ENCODE measurements at regions not wholly inside any gene's neighbourhood (a gene's known extent, or its start where the extent isn't known, plus 50 kb on each side); places are given as distances from the start of the nearest gene placed in this dataset.

DNA sequence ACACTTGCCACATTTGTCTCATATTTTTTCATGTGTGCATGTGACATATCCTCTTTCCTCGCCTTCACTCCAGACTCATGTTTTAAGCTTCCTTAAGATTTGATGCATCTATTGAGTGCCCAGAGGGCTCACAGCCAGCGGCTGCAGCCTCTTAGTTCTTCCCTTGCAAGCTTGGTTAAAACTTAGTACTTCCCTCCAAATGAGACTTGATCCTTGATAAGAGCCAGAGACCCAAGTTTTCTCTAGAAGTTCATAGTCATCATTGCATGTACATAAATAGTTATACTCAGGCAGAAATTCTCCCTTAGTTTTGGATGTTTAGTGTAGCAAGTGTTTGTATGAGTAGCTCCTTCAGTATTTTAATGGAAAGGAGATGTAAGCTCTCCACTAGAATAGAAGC, 337.6 kb upstream of the B3GALT2 start:
- intact Hi-C loops (cut with DNase I): no loop called here
- H3K36me3 ChIP-seq: no peaks in the 10 kb centered on the region
- no peaks in the 10 kb centered on the region for H3K27me3 ChIP-seq
- H3K4me1 ChIP-seq: peaks cover 6 to 10% of the 10 kb centered on the region in 2 donors
- H3K9me3 ChIP-seq: no peaks in the 10 kb centered on the region
- H3K27ac ChIP-seq: no peak overlapping the region
- no peak for DNase-seq
- WGBS, 2 donors: 67 to 85% methylated on average over 2 of the region's 2 CpGs
- TF ChIP-seq, protein P1, sequence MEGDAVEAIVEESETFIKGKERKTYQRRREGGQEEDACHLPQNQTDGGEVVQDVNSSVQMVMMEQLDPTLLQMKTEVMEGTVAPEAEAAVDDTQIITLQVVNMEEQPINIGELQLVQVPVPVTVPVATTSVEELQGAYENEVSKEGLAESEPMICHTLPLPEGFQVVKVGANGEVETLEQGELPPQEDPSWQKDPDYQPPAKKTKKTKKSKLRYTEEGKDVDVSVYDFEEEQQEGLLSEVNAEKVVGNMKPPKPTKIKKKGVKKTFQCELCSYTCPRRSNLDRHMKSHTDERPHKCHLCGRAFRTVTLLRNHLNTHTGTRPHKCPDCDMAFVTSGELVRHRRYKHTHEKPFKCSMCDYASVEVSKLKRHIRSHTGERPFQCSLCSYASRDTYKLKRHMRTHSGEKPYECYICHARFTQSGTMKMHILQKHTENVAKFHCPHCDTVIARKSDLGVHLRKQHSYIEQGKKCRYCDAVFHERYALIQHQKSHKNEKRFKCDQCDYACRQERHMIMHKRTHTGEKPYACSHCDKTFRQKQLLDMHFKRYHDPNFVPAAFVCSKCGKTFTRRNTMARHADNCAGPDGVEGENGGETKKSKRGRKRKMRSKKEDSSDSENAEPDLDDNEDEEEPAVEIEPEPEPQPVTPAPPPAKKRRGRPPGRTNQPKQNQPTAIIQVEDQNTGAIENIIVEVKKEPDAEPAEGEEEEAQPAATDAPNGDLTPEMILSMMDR (IDR thresholded peaks at IDR 0.05): no peak
- TF ChIP-seq POLR2A (IDR thresholded peaks at IDR 0.05): no peak
- H3K4me3 ChIP-seq (replicated peaks in 1 of 3): no peak overlapping the region

DNA sequence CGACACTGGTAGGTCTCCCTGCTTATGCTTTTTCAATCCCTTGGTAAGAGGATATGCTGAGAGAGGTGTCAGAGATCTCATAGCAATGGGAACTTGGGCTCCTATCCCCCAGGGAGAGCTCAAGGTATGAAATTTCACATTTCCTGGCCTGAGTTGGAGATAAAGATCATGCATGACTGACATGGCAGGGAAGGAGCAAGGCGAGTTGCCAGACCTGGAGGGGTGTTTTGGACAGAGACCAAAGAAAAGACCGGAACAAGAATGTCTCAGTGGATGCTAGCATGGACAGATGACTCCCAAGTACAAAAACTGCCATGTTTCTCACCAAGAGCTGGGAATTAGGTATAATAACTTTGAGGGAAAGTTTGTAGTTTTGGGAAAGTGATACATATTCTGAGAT, 334.1 kb upstream of the B3GALT2 start:
- peak; percentile 72 to 85 for DNase-seq

DNA sequence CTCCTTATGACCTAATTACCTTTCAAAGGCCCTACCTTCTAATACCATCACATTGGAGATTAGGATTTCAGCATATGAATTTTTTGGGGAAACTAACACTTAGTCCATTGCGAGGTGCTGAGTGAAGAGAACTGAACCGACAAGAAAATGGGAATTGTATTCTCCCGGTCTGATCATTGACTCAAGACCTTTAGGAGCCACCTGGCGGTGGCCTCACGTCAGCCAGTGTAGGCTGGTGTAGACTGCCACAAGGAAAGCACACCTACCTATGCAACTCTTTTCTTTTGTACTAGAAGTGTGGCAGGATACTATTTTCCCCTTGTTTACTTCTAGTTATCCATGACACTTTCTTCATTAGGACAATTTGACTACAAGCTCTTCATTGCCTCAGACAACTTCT, 333.5 kb upstream of the B3GALT2 start:
- TF ChIP-seq POLR2A (IDR thresholded peaks at IDR 0.05): no peak
- TF ChIP-seq, protein P1 (IDR thresholded peaks at IDR 0.05): no peak
- 94% methylated on average over 5 of the region's 5 CpGs for WGBS, 2 donors
- intact Hi-C loops (cut with DNase I): no loop called here

More for the DNA sequence above, 334.1 kb upstream of the B3GALT2 start:
- no peak overlapping the region for H3K27ac ChIP-seq
- H3K9me3 ChIP-seq: no peaks in the 10 kb centered on the region
- intact Hi-C loops (cut with DNase I): no loop called here
- H3K27me3 ChIP-seq: no peaks in the 10 kb centered on the region
- no peak overlapping the region for H3K4me3 ChIP-seq (replicated peaks in 1 of 3)
- H3K36me3 ChIP-seq: no peaks in the 10 kb centered on the region
- H3K4me1 ChIP-seq: peaks cover 0 to 6% of the 10 kb centered on the region in 2 donors
- TF ChIP-seq, protein P1 (IDR thresholded peaks at IDR 0.05): no peak
- no peak for TF ChIP-seq POLR2A (IDR thresholded peaks at IDR 0.05)
- 37 to 50% methylated on average over 3 of the region's 3 CpGs for WGBS, 2 donors

DNA sequence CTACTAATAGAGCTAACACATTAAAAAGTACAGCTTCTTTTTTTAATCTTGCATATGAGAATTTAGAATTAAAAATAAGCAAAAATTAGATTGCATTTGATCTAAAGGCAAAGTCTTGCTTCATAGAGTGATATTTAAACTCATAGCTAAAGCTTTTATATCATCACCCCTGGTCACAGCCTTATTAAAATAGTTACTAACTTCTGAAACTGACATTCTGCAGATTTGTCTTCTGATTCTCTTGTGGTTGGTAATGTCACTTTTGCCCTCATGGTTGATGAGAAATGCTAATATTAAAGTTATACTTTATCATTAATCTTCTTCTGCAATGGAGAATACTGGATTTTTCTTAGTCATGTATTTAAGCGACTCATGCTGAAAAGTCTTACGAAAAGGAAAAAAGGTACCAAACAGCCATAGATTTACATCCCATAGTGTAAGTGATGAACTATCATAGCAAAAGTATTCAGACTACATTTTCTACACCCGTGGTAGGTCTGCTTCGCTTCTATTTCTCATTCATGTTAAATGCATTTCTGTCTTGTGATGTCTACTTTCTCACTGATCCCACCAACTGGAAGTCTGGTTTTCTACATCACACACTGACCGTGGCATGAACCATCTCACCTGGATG, 330.5 kb upstream of the B3GALT2 start:
- no peak for TF ChIP-seq POLR2A (IDR thresholded peaks at IDR 0.05)
- TF ChIP-seq, protein P1 (IDR thresholded peaks at IDR 0.05): no peak
- H3K4me3 ChIP-seq (replicated peaks in 1 of 3): no peak overlapping the region
- H3K4me1 ChIP-seq: peaks cover 0 to 6% of the 10 kb centered on the region in 2 donors
- no peak for DNase-seq
- no peak overlapping the region for H3K27ac ChIP-seq
- intact Hi-C loops (cut with DNase I): no loop called here
- no peaks in the 10 kb centered on the region for H3K27me3 ChIP-seq
- no peaks in the 10 kb centered on the region for H3K36me3 ChIP-seq
- no peaks in the 10 kb centered on the region for H3K9me3 ChIP-seq
- 93 to 96% methylated on average over 5 of the region's 5 CpGs for WGBS, 2 donors

More for the DNA sequence above, 333.5 kb upstream of the B3GALT2 start:
- Histone ChIP-seq H3K4me1 (peaks cover 0 to 6% of the 10 kb centered on the region in 2 donors), H3K4me3 (replicated peaks in 1 of 3) (no peak overlapping the region), H3K9me3 (no peaks in the 10 kb centered on the region), H3K36me3 (no peaks in the 10 kb centered on the region), H3K27ac (no peak overlapping the region), H3K27me3 (no peaks in the 10 kb centered on the region)
- no peak for DNase-seq

DNA sequence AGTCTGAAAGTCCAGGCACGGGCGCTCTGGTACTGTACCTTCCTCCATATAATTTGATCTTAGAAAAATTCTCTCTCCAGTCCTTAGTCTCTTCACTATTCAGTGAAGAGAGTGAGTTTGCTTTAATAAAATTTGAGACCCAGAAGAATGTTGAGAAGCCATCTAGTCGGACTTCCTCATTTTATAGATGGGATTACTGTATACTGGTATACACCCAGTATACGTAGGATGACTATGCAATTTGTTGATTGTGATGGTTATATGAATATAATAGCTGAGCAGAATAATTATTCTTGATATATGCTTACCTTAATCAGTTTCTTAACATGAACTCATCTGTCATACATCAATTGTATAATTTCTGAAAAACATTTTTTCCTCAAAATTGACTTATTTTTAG, 328.0 kb upstream of the B3GALT2 start:
- Histone ChIP-seq H3K4me3 (replicated peaks in 1 of 3) (no peak overlapping the region), H3K4me1 (no peaks in the 10 kb centered on the region), H3K36me3 (no peaks in the 10 kb centered on the region), H3K9me3 (no peaks in the 10 kb centered on the region), H3K27me3 (no peaks in the 10 kb centered on the region), H3K27ac (no peak overlapping the region)
- 89 to 91% methylated on average over 4 of the region's 4 CpGs for WGBS, 2 donors
- intact Hi-C loops (cut with DNase I): no loop called here
- no peak for TF ChIP-seq POLR2A (IDR thresholded peaks at IDR 0.05)
- TF ChIP-seq, protein P1 (IDR thresholded peaks at IDR 0.05): no peak
- DNase-seq: no peak

All from thyroid gland (tissue), 4 donors.